DND-41 (cell line): ENCODE measurements at regions not wholly inside any gene's neighbourhood (a gene's known extent, or its start where the extent isn't known, plus 50 kb on each side); places are given as distances from the start of the nearest gene placed in this dataset.

Experiments
- ATAC-seq: fragments of 200-7000 bp; cut with Tn5 transposase; 3 replicates; pipeline ENCODE4 v1.9.1; 2021; ENCODE audit warnings: low read depth; ENCODE audit not compliant: insufficient read depth
- DNase-seq: peaks from one replicate; pipeline ENCODE4 v3.0.0-alpha.2; 2020
- H2AFZ ChIP-seq: 2 replicates; pipeline ENCODE4 v1.6.0; 2012; ENCODE audit warnings: low read depth, low read length
- H3K27ac ChIP-seq: 2 replicates; pipeline ENCODE4 v1.5.1; 2012; ENCODE audit warnings: low read length, inconsistent platforms
- H3K27me3 ChIP-seq: fragments of 200-600 bp; sonication (generic); 2 replicates; pipeline ENCODE4 v1.6.0; 2012; ENCODE audit warnings: low read length, mild to moderate bottlenecking, inconsistent platforms; ENCODE audit not compliant: insufficient read depth, poor library complexity
- H3K36me3 ChIP-seq: 2 replicates; pipeline ENCODE4 v1.5.1; 2012; ENCODE audit warnings: low read length, inconsistent platforms; ENCODE audit not compliant: insufficient read depth
- H3K4me1 ChIP-seq: 2 replicates; pipeline ENCODE4 v1.5.1; 2012; ENCODE audit warnings: mild to moderate bottlenecking, low read length; ENCODE audit not compliant: insufficient read depth
- H3K4me2 ChIP-seq: 2 replicates; pipeline ENCODE4 v1.6.0; 2012; ENCODE audit warnings: mild to moderate bottlenecking, moderate library complexity, low read length, inconsistent platforms; ENCODE audit not compliant: insufficient read depth
- H3K4me3 ChIP-seq, 2 experiments: fragments of 200-600 bp in 1 of 2; shearing (Covaris generic) in 1 of 2; 2 replicates each; pipeline ENCODE4 v1.5.1; 2012 to 2016; ENCODE audit warnings: inconsistent platforms in 2 of 2, low read length in 2 of 2, mild to moderate bottlenecking in 2 of 2, low read depth in 1 of 2, moderate library complexity in 1 of 2
- H3K79me2 ChIP-seq: 2 replicates; pipeline ENCODE4 v1.6.0; 2012; ENCODE audit warnings: low read length, inconsistent platforms; ENCODE audit not compliant: insufficient read depth
- H3K9ac ChIP-seq: 2 replicates; pipeline ENCODE4 v1.6.0; 2012; ENCODE audit warnings: low read depth, mild to moderate bottlenecking, inconsistent platforms, low read length, moderate library complexity
- H3K9me3 ChIP-seq: 2 replicates; pipeline ENCODE4 v1.5.1; 2012; ENCODE audit warnings: low read length, moderate library complexity, mild to moderate bottlenecking, inconsistent platforms; ENCODE audit not compliant: insufficient read depth, severe bottlenecking
- H4K20me1 ChIP-seq: 2 replicates; pipeline ENCODE4 v1.6.0; 2012; ENCODE audit warnings: low read length; ENCODE audit not compliant: insufficient read depth
- EZH2 ChIP-seq: IDR thresholded peaks from 3 replicates; pipeline ENCODE4 v1.6.1; 2012; ENCODE audit warnings: borderline replicate concordance, low read depth, mild to moderate bottlenecking, moderate library complexity, low read length, inconsistent platforms; ENCODE audit not compliant: severe bottlenecking
- TF ChIP-seq, protein P1 (sequence below): IDR thresholded peaks from 2 replicates; pipeline ENCODE4 v1.5.1; 2012; ENCODE audit warnings: borderline replicate concordance, low read length, moderate library complexity, mild to moderate bottlenecking; ENCODE audit not compliant: poor library complexity, severe bottlenecking; ENCODE audit errors: extremely low read depth

DNA sequence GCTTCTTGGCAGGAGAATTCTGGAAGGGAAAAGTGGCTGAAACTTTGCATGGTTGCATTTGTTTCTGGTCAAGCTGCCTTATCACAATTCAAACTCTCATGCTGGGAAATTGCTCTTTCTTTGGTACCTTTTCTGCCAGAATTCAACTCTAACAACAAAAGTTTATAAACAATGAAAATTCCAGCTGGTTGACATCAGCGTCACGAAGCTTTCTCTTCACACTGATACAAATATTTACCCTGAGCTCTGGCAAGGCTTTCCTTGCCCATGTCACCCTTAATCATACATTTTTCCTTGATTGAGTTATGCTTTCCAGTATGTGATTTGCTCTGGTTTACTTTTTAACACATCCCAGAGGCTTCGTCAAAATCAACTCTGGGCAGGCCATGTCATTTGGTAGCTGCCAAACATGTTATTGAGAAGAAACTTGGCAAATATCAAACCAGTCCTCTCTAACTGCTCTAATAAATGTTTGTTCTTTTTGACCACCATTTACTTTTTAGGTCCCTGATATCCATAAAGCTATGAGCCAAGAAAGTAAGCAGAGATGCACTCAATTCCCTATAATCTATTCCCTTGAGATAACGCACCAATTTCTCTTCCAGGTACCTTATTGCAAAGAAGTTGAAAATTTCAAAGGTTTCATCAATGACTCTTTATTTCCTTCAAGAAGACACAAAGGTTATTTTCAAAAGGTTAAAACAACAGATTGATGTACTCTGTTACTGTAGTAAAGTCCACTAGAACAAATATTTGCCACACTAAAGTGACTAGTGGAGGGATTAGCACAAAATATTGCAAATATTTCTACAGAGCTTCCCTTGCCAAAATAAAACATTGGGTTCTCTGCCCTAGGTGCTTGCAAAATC is 1241.1 kb upstream of the ZEB2 start:
- no peak overlapping the region for H3K27ac ChIP-seq
- no peaks in the 10 kb centered on the region for H4K20me1 ChIP-seq
- no peaks in the 10 kb centered on the region for H3K27me3 ChIP-seq
- TF ChIP-seq EZH2 = no peak
- TF ChIP-seq, protein P1, sequence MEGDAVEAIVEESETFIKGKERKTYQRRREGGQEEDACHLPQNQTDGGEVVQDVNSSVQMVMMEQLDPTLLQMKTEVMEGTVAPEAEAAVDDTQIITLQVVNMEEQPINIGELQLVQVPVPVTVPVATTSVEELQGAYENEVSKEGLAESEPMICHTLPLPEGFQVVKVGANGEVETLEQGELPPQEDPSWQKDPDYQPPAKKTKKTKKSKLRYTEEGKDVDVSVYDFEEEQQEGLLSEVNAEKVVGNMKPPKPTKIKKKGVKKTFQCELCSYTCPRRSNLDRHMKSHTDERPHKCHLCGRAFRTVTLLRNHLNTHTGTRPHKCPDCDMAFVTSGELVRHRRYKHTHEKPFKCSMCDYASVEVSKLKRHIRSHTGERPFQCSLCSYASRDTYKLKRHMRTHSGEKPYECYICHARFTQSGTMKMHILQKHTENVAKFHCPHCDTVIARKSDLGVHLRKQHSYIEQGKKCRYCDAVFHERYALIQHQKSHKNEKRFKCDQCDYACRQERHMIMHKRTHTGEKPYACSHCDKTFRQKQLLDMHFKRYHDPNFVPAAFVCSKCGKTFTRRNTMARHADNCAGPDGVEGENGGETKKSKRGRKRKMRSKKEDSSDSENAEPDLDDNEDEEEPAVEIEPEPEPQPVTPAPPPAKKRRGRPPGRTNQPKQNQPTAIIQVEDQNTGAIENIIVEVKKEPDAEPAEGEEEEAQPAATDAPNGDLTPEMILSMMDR = no peak
- no peak for DNase-seq
- H3K9me3 ChIP-seq = no peaks in the 10 kb centered on the region
- H3K4me3 ChIP-seq = no peak overlapping the region
- H3K79me2 ChIP-seq = no peaks in the 10 kb centered on the region
- H3K4me1 ChIP-seq = no peaks in the 10 kb centered on the region; the same call in 1 of the 2 replicates
- H2AFZ ChIP-seq = no peak overlapping the region
- ATAC-seq = no peak
- H3K36me3 ChIP-seq = no peaks in the 10 kb centered on the region
- no peak overlapping the region for H3K4me2 ChIP-seq
- no peak overlapping the region for H3K9ac ChIP-seq

DNA sequence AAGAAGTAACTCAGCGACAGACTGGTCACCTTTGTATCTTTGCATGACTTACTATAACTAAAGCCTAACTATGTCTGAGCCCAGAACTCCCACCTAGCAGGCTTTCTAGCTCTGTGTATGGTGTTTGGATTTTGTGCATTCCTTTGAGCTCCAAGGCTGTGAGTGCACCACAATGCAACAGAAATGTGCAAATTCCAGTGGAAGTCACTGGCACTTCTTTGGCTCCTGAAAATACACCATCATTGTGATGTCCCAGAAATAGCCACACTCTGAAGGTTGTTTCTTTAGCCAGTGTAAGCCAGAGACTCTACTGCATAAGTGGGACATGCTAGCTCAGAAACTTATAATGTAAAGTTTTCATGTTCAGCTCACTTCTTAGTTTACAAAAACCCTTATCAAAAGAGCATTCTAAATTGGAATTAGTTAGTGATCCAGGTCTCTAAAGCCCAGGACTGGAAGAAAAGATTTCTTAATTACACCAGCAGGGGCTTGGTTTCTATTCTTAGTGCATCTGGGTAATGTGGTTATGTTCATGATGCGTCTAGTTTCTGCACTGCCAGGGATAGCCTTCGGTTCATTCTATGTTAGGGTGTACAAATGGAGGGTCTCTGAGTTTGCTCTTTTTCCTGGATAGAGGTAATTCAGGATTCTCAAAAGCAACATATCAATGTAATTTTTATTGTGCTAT is 1239.5 kb upstream of the ZEB2 start:
- Histone ChIP-seq H3K27ac (no peak overlapping the region), H3K4me2 (no peak overlapping the region)

DNA sequence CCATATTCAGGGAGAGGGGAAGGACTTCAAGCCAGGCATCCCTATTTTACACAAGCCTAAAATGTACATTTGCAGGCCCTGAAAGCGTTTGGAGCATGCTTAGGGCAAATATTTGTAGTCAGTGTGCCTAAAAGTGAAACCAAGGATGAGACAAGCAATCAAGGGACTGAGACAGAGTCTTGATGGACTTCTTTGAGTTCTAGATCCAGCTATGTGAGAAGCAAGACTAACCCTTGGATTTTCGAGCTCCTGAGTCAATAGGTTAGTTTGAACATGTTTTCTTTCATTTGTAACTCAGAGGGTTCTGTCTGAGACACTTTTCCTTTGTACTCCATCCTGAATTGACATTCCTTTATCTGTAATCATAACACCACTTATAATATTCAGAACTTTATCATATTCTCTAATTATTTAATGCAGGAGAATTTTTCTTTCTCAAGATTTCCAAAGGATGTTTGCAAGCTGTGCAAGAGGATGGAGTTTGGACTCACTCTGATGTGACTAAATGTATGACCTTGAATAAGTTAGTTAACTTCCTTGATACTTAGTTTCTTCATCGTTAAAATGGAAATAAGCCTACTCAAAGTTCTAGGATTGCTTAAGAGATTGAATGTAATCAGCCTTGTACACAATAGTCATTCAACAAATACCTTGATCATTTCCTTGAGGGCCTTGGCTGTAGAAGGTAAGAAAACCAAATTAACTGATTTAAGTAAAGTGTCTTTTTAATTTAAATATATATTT is 1237.8 kb upstream of the ZEB2 start:
- DNase-seq (no peak), ATAC-seq (0 out of 3 replicates have a peak, but pooled peaks have one; percentile 35)
- Histone ChIP-seq H3K9me3 (no peaks in the 10 kb centered on the region), H3K4me1 (peaks cover 2% of the 10 kb centered on the region), H3K27ac (no peak overlapping the region), H3K27me3 (no peaks in the 10 kb centered on the region), H3K4me3 (no peak overlapping the region), H3K36me3 (no peaks in the 10 kb centered on the region), H3K79me2 (no peaks in the 10 kb centered on the region), H2AFZ (peak overlapping the region; percentile 19), H3K4me2 (no peak overlapping the region), H3K9ac (no peak overlapping the region), H4K20me1 (no peaks in the 10 kb centered on the region)
- TF ChIP-seq, protein P1 = no peak
- no peak for TF ChIP-seq EZH2

More for the DNA sequence above, 1239.5 kb upstream of the ZEB2 start:
- TF ChIP-seq, protein P1 = no peak
- no peak for TF ChIP-seq EZH2
- no peaks in the 10 kb centered on the region for H3K79me2 ChIP-seq
- H4K20me1 ChIP-seq = no peaks in the 10 kb centered on the region
- no peak overlapping the region for H3K9ac ChIP-seq
- H3K9me3 ChIP-seq = no peaks in the 10 kb centered on the region
- no peaks in the 10 kb centered on the region; the same call in 1 of the 2 replicates for H3K4me1 ChIP-seq
- no peaks in the 10 kb centered on the region for H3K36me3 ChIP-seq
- no peak overlapping the region for H3K4me3 ChIP-seq
- H2AFZ ChIP-seq = no peak overlapping the region
- no peak for DNase-seq
- ATAC-seq = no peak
- no peaks in the 10 kb centered on the region for H3K27me3 ChIP-seq
